ENCODE measurements at regions not wholly inside any gene's neighbourhood (a gene's known extent, or its start where the extent isn't known, plus 50 kb on each side); places are given as distances from the start of the nearest gene placed in this dataset.

- Histone ChIP-seq H4K20me1 (replicated peaks; ENCODE audit: control insufficient read depth, extremely low read depth, insufficient read depth, low read length) (no peaks in the 10 kb centered on the region), H3K79me2 (ENCODE audit: control insufficient read depth, insufficient read depth, low read length) (no peaks in the 10 kb centered on the region), H3K9me1 (replicated peaks; ENCODE audit: control insufficient read depth, extremely low read depth, insufficient read depth, low read length) (no peaks in the 10 kb centered on the region), H3K9me3 (replicated peaks; ENCODE audit: control insufficient read depth, insufficient read depth, low read length) (no peaks in the 10 kb centered on the region), H3K27me3 (ENCODE audit: control insufficient read depth in 2 of 2, insufficient read depth in 2 of 2, low read length in 2 of 2) (no peaks in the 10 kb centered on the region), H3K4me2 (ENCODE audit: insufficient read depth, low read length) (no peak overlapping the region), H3K4me1 (ENCODE audit: control insufficient read depth, extremely low read depth, insufficient read depth, low read length) (no peaks in the 10 kb centered on the region), H3K4me3 (replicated peaks in 1 of 3; ENCODE audit: insufficient read depth in 1 of 3, low read depth in 1 of 3, low read length in 3 of 3) (no peak overlapping the region), H3K27ac (ENCODE audit: insufficient read depth, low read depth, low read length) (no peak overlapping the region), H3K9ac (replicated peaks; ENCODE audit: extremely low read depth, insufficient read depth, low read length) (no peak overlapping the region), H3K36me3 (ENCODE audit: control insufficient read depth in 2 of 2, extremely low read depth in 1 of 2, insufficient read depth in 2 of 2, low read length in 2 of 2) (no peaks in the 10 kb centered on the region), H2AFZ (ENCODE audit: low read depth, low read length) (no peak overlapping the region)
- CTCF ChIA-PET = no interaction called here
- dilution Hi-C loops (cut with MboI; ENCODE audit: extremely low pct_ligation_motif_present, low sequenced_read_pairs) (no loop called here), intact Hi-C loops (cut with micrococcal nuclease) (no loop called here)
- no peak for FAIRE-seq
- TF ChIP-seq FOS (IDR thresholded peaks at IDR 0.05; ENCODE audit: borderline replicate concordance, insufficient read depth, low read length) = no peak
- DNase-seq (ENCODE audit: low read depth, low spot score) = no peak
- POLR2A ChIA-PET = no interaction called here
- no TSS peak for BruUV-seq (replicated peaks)
These were observed 494.6 kb upstream of the LRRC4C start for GRCh38 chr11:41954034-41954433.

- TF ChIP-seq JUN (IDR thresholded peaks at IDR 0.05; ENCODE audit: borderline replicate concordance, insufficient read depth, insufficient read length, low read depth) (no peak), MAX (IDR thresholded peaks at IDR 0.05; ENCODE audit: insufficient read depth, insufficient read length) (no peak), FOS (IDR thresholded peaks at IDR 0.05; ENCODE audit: borderline replicate concordance, insufficient read depth, low read length) (no peak), GATA2 (IDR thresholded peaks at IDR 0.05; ENCODE audit: insufficient read depth, insufficient read length, low read depth, low read length) (no peak), MYC (IDR thresholded peaks at IDR 0.05; ENCODE audit: low read depth, low read length) (no peak), POLR2A (IDR thresholded peaks at IDR 0.05; ENCODE audit: low read depth, low read length) (no peak), POLR2AphosphoS5 (IDR thresholded peaks at IDR 0.05; ENCODE audit: insufficient read depth, low read depth, low read length) (no peak), CTCF (IDR thresholded peaks at IDR 0.05; ENCODE audit: extremely low read depth in 1 of 2, insufficient read depth in 1 of 2, low read depth in 1 of 2, low read length in 2 of 2) (no peak), EZH2 (IDR thresholded peaks at IDR 0.05; ENCODE audit: borderline replicate concordance, low read depth, low read length, severe bottlenecking) (no peak)
- Histone ChIP-seq H3K9me1 (replicated peaks; ENCODE audit: control insufficient read depth, extremely low read depth, insufficient read depth, low read length) (no peaks in the 10 kb centered on the region), H3K79me2 (ENCODE audit: control insufficient read depth, insufficient read depth, low read length) (no peaks in the 10 kb centered on the region), H2AFZ (ENCODE audit: low read depth, low read length) (no peak overlapping the region), H3K4me3 (replicated peaks in 1 of 3; ENCODE audit: insufficient read depth in 1 of 3, low read depth in 1 of 3, low read length in 3 of 3) (no peak overlapping the region), H3K4me2 (ENCODE audit: insufficient read depth, low read length) (no peak overlapping the region), H3K36me3 (ENCODE audit: control insufficient read depth in 2 of 2, extremely low read depth in 1 of 2, insufficient read depth in 2 of 2, low read length in 2 of 2) (no peaks in the 10 kb centered on the region), H4K20me1 (replicated peaks; ENCODE audit: control insufficient read depth, extremely low read depth, insufficient read depth, low read length) (no peaks in the 10 kb centered on the region), H3K27ac (ENCODE audit: insufficient read depth, low read depth, low read length) (no peak overlapping the region), H3K27me3 (ENCODE audit: control insufficient read depth in 2 of 2, insufficient read depth in 2 of 2, low read length in 2 of 2) (no peaks in the 10 kb centered on the region), H3K9me3 (replicated peaks; ENCODE audit: control insufficient read depth, insufficient read depth, low read length) (no peaks in the 10 kb centered on the region), H3K4me1 (ENCODE audit: control insufficient read depth, extremely low read depth, insufficient read depth, low read length) (no peaks in the 10 kb centered on the region), H3K9ac (replicated peaks; ENCODE audit: extremely low read depth, insufficient read depth, low read length) (no peak overlapping the region)
- dilution Hi-C loops (cut with MboI; ENCODE audit: extremely low pct_ligation_motif_present, low sequenced_read_pairs) = no loop called here
- no peak for DNase-seq (ENCODE audit: low read depth, low spot score)
- intact Hi-C loops (cut with micrococcal nuclease) = no loop called here
- CTCF ChIA-PET = no interaction called here
- FAIRE-seq = no peak
- POLR2A ChIA-PET = no interaction called here
- no TSS peak for BruUV-seq (replicated peaks)
These were observed 495.6 kb upstream of the LRRC4C start for GRCh38 chr11:41955066-41955465.

All from endothelial cell of umbilical vein (primary cell).